AG04449 (cell line): ENCODE measurements at regions not wholly inside any gene's neighbourhood (a gene's known extent, or its start where the extent isn't known, plus 50 kb on each side); places are given as distances from the start of the nearest gene placed in this dataset.

Source experiments
- CTCF ChIA-PET: fragments of 350-600 bp; formaldehyde crosslinking; extraction: SDS; loops from one replicate; lab custom pipeline; 2021; ENCODE audit warnings: antibody characterized with exemption; lab: Yijun Ruan, JAX
- POLR2A ChIA-PET: fragments of 400-600, 350-600 bp; formaldehyde crosslinking; extraction: SDS; loops from one replicate; lab custom pipeline; 2020; ENCODE audit warnings: antibody characterized with exemption, inconsistent platforms; lab: Yijun Ruan, JAX
- DNase-seq: peaks from one replicate; pipeline ENCODE4 v3.0.0-alpha.2; 2010; ENCODE audit warnings: low read depth, low spot score
- H3K4me3 ChIP-seq: 2 replicates; pipeline ENCODE4 v1.5.1; 2011; ENCODE audit warnings: low read depth, mild to moderate bottlenecking, control low read depth, low read length
- CTCF ChIP-seq: IDR thresholded peaks from one replicate; pipeline ENCODE4 v1.5.1; 2011; ENCODE audit warnings: mild to moderate bottlenecking, moderate library complexity, low read length, control low read depth, inconsistent platforms; ENCODE audit not compliant: insufficient read depth; ENCODE audit errors: missing control alignments

GRCh38 chr7:113321201-113321600, 202.8 kb upstream of the SMIM30 start:
- CTCF ChIA-PET = no interaction called here
- H3K4me3 ChIP-seq = no peak overlapping the region
- DNase-seq = no peak
- POLR2A ChIA-PET = no interaction called here
- TF ChIP-seq CTCF = no peak

GRCh38 chr7:113320419-113320818, 202.1 kb upstream of the SMIM30 start:
- no peak for DNase-seq
- no peak overlapping the region for H3K4me3 ChIP-seq
- CTCF ChIA-PET = no interaction called here
- POLR2A ChIA-PET = no interaction called here
- no peak for TF ChIP-seq CTCF

- POLR2A ChIA-PET = no interaction called here
- no peak for TF ChIP-seq CTCF
Observed at GRCh38 chr7:113314594-113314993, 196.2 kb upstream of the SMIM30 start.

GRCh38 chr7:113308399-113308798, 190.0 kb upstream of the SMIM30 start:
- CTCF ChIA-PET = no interaction called here
- no peak for DNase-seq
- no peak for TF ChIP-seq CTCF
- POLR2A ChIA-PET = no interaction called here
- no peak overlapping the region for H3K4me3 ChIP-seq

More at GRCh38 chr7:113314594-113314993, 196.2 kb upstream of the SMIM30 start:
- CTCF ChIA-PET = no interaction called here
- H3K4me3 ChIP-seq = no peak overlapping the region
- no peak for DNase-seq

- ChIA-PET CTCF (no interaction called here), POLR2A (no interaction called here)
- TF ChIP-seq CTCF = no peak
- no peak for DNase-seq
- no peak overlapping the region for H3K4me3 ChIP-seq
Observed at GRCh38 chr7:113307147-113307546, 188.8 kb upstream of the SMIM30 start.

- no peak for TF ChIP-seq CTCF
- CTCF ChIA-PET = no interaction called here
Observed at GRCh38 chr7:113306302-113306701, 187.9 kb upstream of the SMIM30 start.

More at GRCh38 chr7:113306302-113306701, 187.9 kb upstream of the SMIM30 start:
- H3K4me3 ChIP-seq = no peak overlapping the region
- POLR2A ChIA-PET = no interaction called here
- DNase-seq = no peak
